ENCODE measurements at regions not wholly inside any gene's neighbourhood (a gene's known extent, or its start where the extent isn't known, plus 50 kb on each side); places are given as distances from the start of the nearest gene placed in this dataset. TPM values are rescaled to one million over a fixed set of nuclear protein-coding genes. Genes with fewer than 3 reads are reported as not detected.

- CTCF ChIA-PET, result interaction anchor here (1.5 kb wide), 1 partner anchor 10 kb away, joined by 3 read pairs; no protein-coding TSS in a partner anchor
- DNase-seq (ENCODE audit: low read depth), result no peak
- POLR2A ChIA-PET, result no interaction called here
Observed at GRCh38 chr6:81808851-81809570, 56.5 kb upstream of the TENT5A start.

DNA sequence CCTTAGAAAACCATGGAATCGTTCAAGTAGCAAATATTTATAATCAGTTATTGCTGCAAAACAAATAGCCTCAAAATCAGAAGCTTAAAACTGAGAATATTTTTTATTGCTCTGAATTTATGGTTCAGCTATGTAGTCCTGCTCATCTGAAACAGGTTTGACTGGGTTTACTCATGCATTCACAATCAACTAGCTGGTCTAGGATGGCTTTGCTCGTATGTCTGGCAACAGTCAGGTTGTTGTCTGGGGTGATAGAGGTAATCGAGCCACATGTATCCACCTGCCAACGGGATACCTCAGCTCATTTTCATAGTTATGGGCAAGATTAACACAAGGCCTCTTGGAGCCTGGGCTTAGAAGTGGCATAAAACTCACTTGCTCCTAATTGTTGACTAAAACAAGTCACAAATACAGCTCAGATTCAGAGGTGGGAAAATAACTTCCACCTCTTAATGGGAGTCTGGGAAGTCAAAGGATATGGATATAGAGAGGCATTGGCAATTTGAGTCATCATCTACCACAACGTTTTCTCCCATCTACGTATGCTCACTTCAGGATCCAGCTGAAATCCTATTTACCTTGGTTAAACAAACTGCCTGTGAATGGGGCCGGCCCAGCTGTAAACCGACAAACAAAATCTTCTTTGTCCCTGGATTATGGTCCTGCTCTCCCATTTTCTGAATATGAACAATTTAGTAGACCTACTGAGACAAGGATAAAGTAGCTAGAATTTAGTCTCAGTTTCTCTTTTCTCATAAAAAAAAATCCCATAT is 54.5 kb upstream of the TENT5A start:
- TF ChIP-seq, protein P1, sequence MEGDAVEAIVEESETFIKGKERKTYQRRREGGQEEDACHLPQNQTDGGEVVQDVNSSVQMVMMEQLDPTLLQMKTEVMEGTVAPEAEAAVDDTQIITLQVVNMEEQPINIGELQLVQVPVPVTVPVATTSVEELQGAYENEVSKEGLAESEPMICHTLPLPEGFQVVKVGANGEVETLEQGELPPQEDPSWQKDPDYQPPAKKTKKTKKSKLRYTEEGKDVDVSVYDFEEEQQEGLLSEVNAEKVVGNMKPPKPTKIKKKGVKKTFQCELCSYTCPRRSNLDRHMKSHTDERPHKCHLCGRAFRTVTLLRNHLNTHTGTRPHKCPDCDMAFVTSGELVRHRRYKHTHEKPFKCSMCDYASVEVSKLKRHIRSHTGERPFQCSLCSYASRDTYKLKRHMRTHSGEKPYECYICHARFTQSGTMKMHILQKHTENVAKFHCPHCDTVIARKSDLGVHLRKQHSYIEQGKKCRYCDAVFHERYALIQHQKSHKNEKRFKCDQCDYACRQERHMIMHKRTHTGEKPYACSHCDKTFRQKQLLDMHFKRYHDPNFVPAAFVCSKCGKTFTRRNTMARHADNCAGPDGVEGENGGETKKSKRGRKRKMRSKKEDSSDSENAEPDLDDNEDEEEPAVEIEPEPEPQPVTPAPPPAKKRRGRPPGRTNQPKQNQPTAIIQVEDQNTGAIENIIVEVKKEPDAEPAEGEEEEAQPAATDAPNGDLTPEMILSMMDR (IDR thresholded peaks at IDR 0.05; ENCODE audit: insufficient read depth, low read depth, low read length), result no peak
- Histone ChIP-seq H3K4me3 (ENCODE audit: low read depth, low read length) (no peak overlapping the region), H3K27me3 (ENCODE audit: control insufficient read depth, insufficient read depth, low read length) (no peaks in the 10 kb centered on the region), H3K36me3 (ENCODE audit: control insufficient read depth, insufficient read depth, low read length) (no peaks in the 10 kb centered on the region; the same call in 1 of the 2 replicates)
- ChIA-PET POLR2A (no interaction called here), CTCF (no interaction called here)
- no peak for DNase-seq (ENCODE audit: low read depth)

More at GRCh38 chr6:81808851-81809570, 56.5 kb upstream of the TENT5A start:
- TF ChIP-seq, protein P1 (IDR thresholded peaks at IDR 0.05; ENCODE audit: insufficient read depth, low read depth, low read length), result no peak
- H3K27me3 ChIP-seq (ENCODE audit: control insufficient read depth, insufficient read depth, low read length), result no peaks in the 10 kb centered on the region
- no peaks in the 10 kb centered on the region; the same call in 1 of the 2 replicates for H3K36me3 ChIP-seq (ENCODE audit: control insufficient read depth, insufficient read depth, low read length)
- H3K4me3 ChIP-seq (ENCODE audit: low read depth, low read length), result no peak overlapping the region

GRCh38 chr6:81802356-81802755 is 49.9 kb upstream of the TENT5A start:
- TF ChIP-seq, protein P1 (IDR thresholded peaks at IDR 0.05; ENCODE audit: insufficient read depth, low read depth, low read length), result no peak
- no peaks in the 10 kb centered on the region for H3K27me3 ChIP-seq (ENCODE audit: control insufficient read depth, insufficient read depth, low read length)
- DNase-seq (ENCODE audit: low read depth), result no peak
- ChIA-PET CTCF (no interaction called here), POLR2A (no interaction called here)
- no peaks in the 10 kb centered on the region; the same call in 1 of the 2 replicates for H3K36me3 ChIP-seq (ENCODE audit: control insufficient read depth, insufficient read depth, low read length)
- no peak overlapping the region for H3K4me3 ChIP-seq (ENCODE audit: low read depth, low read length)

Small RNA genes in the stretch of these regions (small RNA-seq; reads per million reads assigned to genes)
- gene AL360157.1 (ENCODE audit: insufficient read length, low read depth, low replicate concordance), result not detected
